IMR-90 (cell line): ENCODE measurements at regions not wholly inside any gene's neighbourhood (a gene's known extent, or its start where the extent isn't known, plus 50 kb on each side); places are given as distances from the start of the nearest gene placed in this dataset.

ENCODE experiments used
- ATAC-seq: fragments of 200-7000 bp; cut with Tn5 transposase; 2 replicates; pipeline ENCODE4 v1.9.1; 2020; ENCODE audit warnings: low read depth, mild to moderate bottlenecking, moderate library complexity
- BruUV-seq: library from RNA; stranded (reverse); fragments of 400-500 nt; replicated peaks from 2 replicates; lab custom pipeline; 2021; lab: Mats Ljungman, UMichigan
- CTCF ChIA-PET: fragments of 300-600 bp; formaldehyde crosslinking; extraction: SDS; loops from one replicate; lab custom pipeline; 2021; ENCODE audit warnings: antibody characterized with exemption; lab: Yijun Ruan, JAX
- POLR2A ChIA-PET: fragments of 300-600 bp; sonication (Branson Sonifier 250); formaldehyde crosslinking; loops from one replicate; lab custom pipeline; 2022; ENCODE audit warnings: antibody characterized with exemption; ENCODE audit not compliant: unreplicated experiment; lab: Charles Lee
- DNase-seq: peaks from one replicate; pipeline ENCODE4 v3.0.0; 2013
- H2AFZ ChIP-seq: replicated peaks from 2 replicates; pipeline ENCODE3; 2013; ENCODE audit warnings: low read length, mild to moderate bottlenecking; ENCODE audit not compliant: poor library complexity
- H2AK5ac ChIP-seq: 2 replicates; pipeline ENCODE4 v1.6.1; 2013; ENCODE audit warnings: low read depth, low read length, inconsistent platforms
- H2AK9ac ChIP-seq: replicated peaks from 2 replicates; pipeline ENCODE3; 2013; ENCODE audit warnings: mild to moderate bottlenecking, low read depth, low read length, moderate library complexity; ENCODE audit not compliant: poor library complexity
- H2BK120ac ChIP-seq: 2 replicates; pipeline ENCODE4 v1.6.1; 2013; ENCODE audit warnings: low read depth, low read length, inconsistent platforms
- H2BK15ac ChIP-seq: 3 replicates; pipeline ENCODE4 v1.6.1; 2013; ENCODE audit warnings: low read depth, low read length, inconsistent platforms
- H2BK20ac ChIP-seq: 2 replicates; pipeline ENCODE4 v1.6.1; 2013; ENCODE audit warnings: low read depth, mild to moderate bottlenecking, inconsistent platforms, low read length, moderate library complexity
- H2BK5ac ChIP-seq: 2 replicates; pipeline ENCODE4 v1.6.1; 2013; ENCODE audit warnings: mild to moderate bottlenecking, low read depth, low read length, inconsistent platforms; ENCODE audit not compliant: poor library complexity, severe bottlenecking
- H3K14ac ChIP-seq: replicated peaks from 2 replicates; pipeline ENCODE4 v1.6.1; 2013; ENCODE audit warnings: low read depth, low read length, inconsistent platforms
- H3K18ac ChIP-seq: 2 replicates; pipeline ENCODE4 v1.6.1; 2013; ENCODE audit warnings: low read depth, low read length, control low read depth
- H3K23ac ChIP-seq: 2 replicates; pipeline ENCODE4 v1.6.1; 2013; ENCODE audit warnings: low read depth, low read length, inconsistent platforms
- H3K27ac ChIP-seq: 2 replicates; pipeline ENCODE4 v1.5.1; 2013; ENCODE audit warnings: mild to moderate bottlenecking, control low read depth, low read length; ENCODE audit not compliant: insufficient read depth
- H3K27me3 ChIP-seq: 2 replicates; pipeline ENCODE4 v1.6.1; 2013; ENCODE audit warnings: low read length; ENCODE audit not compliant: control insufficient read depth, insufficient read depth
- H3K36me3 ChIP-seq: 2 replicates; pipeline ENCODE4 v1.6.1; 2013; ENCODE audit warnings: low read length, mixed read lengths; ENCODE audit not compliant: control insufficient read depth, insufficient read depth
- H3K4ac ChIP-seq: 2 replicates; pipeline ENCODE4 v1.6.1; 2013; ENCODE audit warnings: low read depth, low read length, inconsistent platforms
- H3K4me1 ChIP-seq: 2 replicates; pipeline ENCODE4 v1.6.1; 2013; ENCODE audit warnings: low read length, mixed read lengths; ENCODE audit not compliant: control insufficient read depth, insufficient read depth
- H3K4me2 ChIP-seq: 2 replicates; pipeline ENCODE4 v1.6.1; 2013; ENCODE audit warnings: low read depth, mild to moderate bottlenecking, control low read depth, low read length, moderate library complexity
- H3K4me3 ChIP-seq: 2 replicates; pipeline ENCODE4 v1.5.1; 2013; ENCODE audit warnings: low read depth, mild to moderate bottlenecking, control low read depth, low read length, moderate library complexity; ENCODE audit not compliant: insufficient read depth
- H3K56ac ChIP-seq: 2 replicates; pipeline ENCODE4 v1.6.1; 2013; ENCODE audit warnings: low read length, inconsistent platforms; ENCODE audit not compliant: insufficient read depth; ENCODE audit errors: extremely low read depth
- H3K79me1 ChIP-seq, 2 experiments: 2 replicates each; pipeline ENCODE4 v1.6.1; 2013; ENCODE audit warnings: low read length in 2 of 2, inconsistent platforms in 1 of 2, low read depth in 1 of 2
- H3K9ac ChIP-seq: 2 replicates; pipeline ENCODE4 v1.6.1; 2013; ENCODE audit warnings: low read depth, low read length, control low read depth
- H3K9me1 ChIP-seq: 2 replicates; pipeline ENCODE4 v1.6.1; 2013; ENCODE audit warnings: low read length, inconsistent platforms; ENCODE audit not compliant: insufficient read depth
- H3K9me3 ChIP-seq: 2 replicates; pipeline ENCODE4 v1.6.1; 2013; ENCODE audit warnings: low read length; ENCODE audit not compliant: control insufficient read depth, insufficient read depth
- H4K20me1 ChIP-seq: 2 replicates; pipeline ENCODE4 v1.6.1; 2013; ENCODE audit warnings: low read length, inconsistent platforms; ENCODE audit not compliant: insufficient read depth
- H4K5ac ChIP-seq: 2 replicates; pipeline ENCODE4 v1.6.1; 2013; ENCODE audit warnings: mild to moderate bottlenecking, low read depth, low read length, control low read depth
- H4K8ac ChIP-seq, 2 experiments: 2 replicates each; pipeline ENCODE4 v1.6.1; 2013; ENCODE audit warnings: low read depth in 2 of 2, low read length in 2 of 2, control low read depth in 1 of 2, inconsistent platforms in 1 of 2
- H4K91ac ChIP-seq: 2 replicates; pipeline ENCODE4 v1.6.1; 2013; ENCODE audit warnings: low read depth, low read length, inconsistent platforms; ENCODE audit not compliant: insufficient read depth
- BHLHE40 ChIP-seq: fragments of 150-350 bp; IDR thresholded peaks from 2 replicates; pipeline ENCODE4 v1.6.1; 2016; ENCODE audit warnings: mild to moderate bottlenecking, low read depth, low read length
- CEBPB ChIP-seq: IDR thresholded peaks from 2 replicates; pipeline ENCODE4 v1.6.1; 2012; ENCODE audit warnings: low read depth, low read length, improper control_type of control experiment
- MAFK ChIP-seq: IDR thresholded peaks from 2 replicates; pipeline ENCODE4 v1.6.1; 2012; ENCODE audit warnings: low read depth, low read length, improper control_type of control experiment
- SMC3 ChIP-seq: fragments of 150-350 bp; IDR thresholded peaks from 2 replicates; pipeline ENCODE4 v1.6.1; 2016; ENCODE audit warnings: low read depth, mild to moderate bottlenecking, antibody characterized with exemption, low read length, moderate library complexity
- WGBS, 2 experiments: methylation state at CpG; one replicate each; pipeline versions ENCODE4 v1.1.5 to v1.1.7; 2013; ENCODE audit warnings: missing lambda C conversion rate in 2 of 2; ENCODE audit not compliant: insufficient read length in 1 of 2; ENCODE audit errors: extremely low coverage in 2 of 2; 5-methylcytosine and 5-hydroxymethylcytosine counted together
- dilution Hi-C: fragments of 300-500 bp; cut with HindIII; formaldehyde crosslinking; loops from one replicate; pipeline ENCODE4 v1.14.3; 2018; ENCODE audit warnings: low sequenced_read_pairs; ENCODE audit not compliant: unreplicated experiment
- in situ Hi-C: fragments of 300-500 bp; cut with MboI; formaldehyde crosslinking; loops from 3 replicates; pipeline ENCODE4 v1.14.3; 2019; ENCODE audit warnings: low sequenced_read_pairs, inconsistent platforms, mixed read lengths
- intact Hi-C: fragments of 100-400 bp; cut with micrococcal nuclease; formaldehyde crosslinking; loops from 2 replicates; pipeline ENCODE4 v1.10.0; 2022

GRCh38 chr10:88216976-88217375, 353.6 kb downstream of the PTEN start:
- DNase-seq (no peak), ATAC-seq (no peak)
- no peak overlapping the region for H3K14ac ChIP-seq
- no CpG with 5 or more reads among the region's 3 CpGs for WGBS, 2 experiments
- ChIA-PET CTCF (no interaction called here), POLR2A (no interaction called here)
- H3K79me1 ChIP-seq = no peaks in the 10 kb centered on the region
- no peak overlapping the region for H4K8ac ChIP-seq
- H2AK9ac ChIP-seq = no peak overlapping the region
- no peaks in the 10 kb centered on the region for H4K20me1 ChIP-seq
- intact Hi-C loops = no loop called here
- no peak overlapping the region for H3K4me2 ChIP-seq
- H2BK15ac ChIP-seq = no peak overlapping the region
- H2BK5ac ChIP-seq = no peak overlapping the region
- no peak overlapping the region for H3K9ac ChIP-seq
- H3K27me3 ChIP-seq = no peaks in the 10 kb centered on the region
- H2AFZ ChIP-seq = no peak overlapping the region
- in situ Hi-C loops = no loop called here
- H3K4ac ChIP-seq = no peak overlapping the region
- BruUV-seq = no TSS peak
- TF ChIP-seq SMC3 (no peak), BHLHE40 (no peak), CEBPB (no peak), MAFK (no peak)
- H3K56ac ChIP-seq = no peak overlapping the region
- no peak overlapping the region for H4K5ac ChIP-seq
- no peak overlapping the region for H3K18ac ChIP-seq
- H2BK20ac ChIP-seq = no peak overlapping the region
- no peak overlapping the region for H3K4me3 ChIP-seq
- no peaks in the 10 kb centered on the region for H3K36me3 ChIP-seq
- no peaks in the 10 kb centered on the region for H3K9me3 ChIP-seq
- no peak overlapping the region for H3K23ac ChIP-seq
- dilution Hi-C loops = no loop called here
- H3K9me1 ChIP-seq = peaks cover 5% of the 10 kb centered on the region; the same call in 1 of the 2 replicates
- no peak overlapping the region for H2AK5ac ChIP-seq
- H4K91ac ChIP-seq = no peak overlapping the region
- peaks cover 7% of the 10 kb centered on the region; the same call in 1 of the 2 replicates for H3K4me1 ChIP-seq
- no peak overlapping the region for H3K27ac ChIP-seq
- H2BK120ac ChIP-seq = no peak overlapping the region
